GM21528 (cell line): ENCODE measurements at regions not wholly inside any gene's neighbourhood (a gene's known extent, or its start where the extent isn't known, plus 50 kb on each side); places are given as distances from the start of the nearest gene placed in this dataset.

Source experiments
- ATAC-seq: cut with Tn5 transposase; IDR thresholded peaks from one replicate; pipeline ENCODE4 v1.9.1; 2021; ENCODE audit warnings: mild to moderate bottlenecking, moderate library complexity; ENCODE audit not compliant: unreplicated experiment, low FRiP score

DNA sequence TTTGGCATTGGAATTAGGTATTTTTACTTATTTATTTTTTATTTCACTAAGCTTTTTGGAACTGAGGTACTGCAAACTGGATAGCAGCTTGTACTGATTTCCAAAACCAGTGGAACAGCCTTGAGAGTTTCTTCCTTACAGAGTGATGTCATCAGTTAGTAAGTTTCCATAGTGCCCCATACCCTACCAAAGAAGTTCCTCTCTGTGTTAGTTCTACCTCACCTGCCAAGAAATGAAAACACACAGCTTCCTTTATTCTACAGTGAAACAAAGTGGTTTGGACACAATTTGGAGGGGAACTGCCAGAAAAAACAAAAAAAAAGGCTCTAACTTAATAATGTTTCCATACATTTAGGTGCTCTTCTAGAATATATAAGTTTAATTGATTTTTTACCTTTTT lies 430.9 kb upstream of the ADGRL2 start:
- ATAC-seq, result no peak

DNA sequence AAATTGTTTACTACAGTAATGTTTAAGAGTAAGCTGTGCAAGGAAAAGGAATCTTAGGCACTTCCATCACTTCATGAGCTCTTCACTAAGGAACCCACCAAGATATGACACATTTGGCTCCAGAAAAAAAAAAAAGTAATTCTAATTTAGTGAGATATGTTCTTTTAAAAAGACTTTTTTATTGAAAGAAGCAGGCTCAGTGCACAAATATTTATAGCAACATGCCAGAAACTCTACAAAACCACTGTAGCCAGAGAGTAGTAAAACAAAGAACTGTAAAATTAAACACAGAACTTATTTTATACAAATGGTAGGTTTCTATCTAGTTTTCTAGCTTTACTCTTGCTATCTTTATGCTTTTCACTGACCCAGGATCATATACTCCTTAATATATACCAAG lies 434.6 kb upstream of the ADGRL2 start:
- no peak for ATAC-seq

- ATAC-seq, result no peak
Measured at GRCh38 chr1:81364088-81364487, 436.6 kb upstream of the ADGRL2 start.

GRCh38 chr1:81358151-81358550 lies 442.6 kb upstream of the ADGRL2 start:
- ATAC-seq, result no peak

DNA sequence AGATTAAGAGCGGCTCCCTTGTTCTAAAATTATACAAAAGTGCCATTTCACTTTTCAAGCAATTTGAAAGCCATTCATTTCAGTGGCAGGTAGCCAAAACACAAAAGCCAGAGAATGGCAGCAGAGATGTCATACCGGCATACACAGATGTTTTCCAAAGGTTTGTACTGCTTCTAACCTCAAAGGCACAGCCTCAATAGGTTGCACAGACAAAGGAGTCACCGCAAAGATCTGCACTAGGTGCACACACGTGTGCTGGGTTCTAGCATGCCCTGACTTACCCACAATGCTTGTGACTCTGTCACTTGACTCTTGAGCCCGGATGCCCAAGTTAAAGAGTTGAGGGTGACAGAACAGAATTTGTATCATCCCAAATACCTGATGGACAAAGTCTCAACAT lies 448.9 kb upstream of the ADGRL2 start:
- no peak for ATAC-seq

DNA sequence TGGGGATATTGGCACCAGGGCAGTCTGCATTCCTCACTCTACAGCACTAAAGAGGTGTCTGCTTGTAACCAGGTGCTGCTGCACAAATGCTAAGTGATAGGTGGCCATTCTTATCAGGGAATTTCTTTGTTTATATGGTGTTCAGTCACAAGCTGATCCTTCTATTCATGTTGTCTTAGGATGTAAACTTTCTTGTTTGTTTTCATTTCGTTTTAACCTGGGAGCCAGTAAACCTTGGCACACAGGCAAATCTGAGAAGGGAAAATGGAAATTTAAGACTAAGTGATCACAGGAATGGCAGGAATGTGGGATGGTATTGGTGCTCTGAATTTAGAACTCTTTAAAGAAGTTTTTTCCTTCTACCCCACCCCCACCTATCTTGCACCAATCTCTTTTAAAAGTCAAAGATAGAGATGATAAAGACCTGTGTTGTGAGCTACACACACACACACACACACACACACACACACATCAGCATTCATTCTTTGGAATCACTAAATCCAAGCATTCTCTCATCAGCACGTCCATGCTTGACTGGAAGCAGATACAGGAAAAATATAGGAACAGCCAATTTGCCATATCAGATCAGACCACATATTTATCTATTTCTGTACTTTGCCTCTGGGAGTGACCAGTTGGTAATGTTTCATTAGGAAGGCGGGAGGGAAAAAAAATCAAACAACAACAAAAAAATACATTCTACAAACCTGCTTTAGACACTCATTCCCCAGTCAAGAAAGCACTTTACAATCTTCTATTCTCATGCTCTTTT lies 451.4 kb upstream of the ADGRL2 start:
- no peak for ATAC-seq

GRCh38 chr1:81345110-81345509 lies 455.6 kb upstream of the ADGRL2 start:
- no peak for ATAC-seq

DNA sequence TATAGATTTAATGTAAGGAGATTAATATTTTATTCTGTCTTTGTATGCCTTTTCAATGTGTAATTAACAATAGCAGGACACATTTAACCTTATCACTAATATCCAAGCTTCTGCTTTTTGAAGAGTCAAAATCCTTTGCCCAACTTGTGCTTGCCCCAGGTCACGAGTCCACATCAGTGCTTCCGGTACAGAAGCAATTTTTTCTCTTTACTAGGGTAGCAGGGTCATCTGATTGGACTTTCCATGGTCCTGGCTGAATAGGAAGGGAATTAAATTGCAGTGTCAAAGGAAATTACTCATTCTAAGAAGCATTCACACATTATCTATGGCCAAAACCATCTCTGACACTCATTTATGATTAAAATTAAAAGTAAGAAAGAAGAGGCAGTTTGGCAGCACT lies 460.5 kb upstream of the ADGRL2 start:
- no peak for ATAC-seq

DNA sequence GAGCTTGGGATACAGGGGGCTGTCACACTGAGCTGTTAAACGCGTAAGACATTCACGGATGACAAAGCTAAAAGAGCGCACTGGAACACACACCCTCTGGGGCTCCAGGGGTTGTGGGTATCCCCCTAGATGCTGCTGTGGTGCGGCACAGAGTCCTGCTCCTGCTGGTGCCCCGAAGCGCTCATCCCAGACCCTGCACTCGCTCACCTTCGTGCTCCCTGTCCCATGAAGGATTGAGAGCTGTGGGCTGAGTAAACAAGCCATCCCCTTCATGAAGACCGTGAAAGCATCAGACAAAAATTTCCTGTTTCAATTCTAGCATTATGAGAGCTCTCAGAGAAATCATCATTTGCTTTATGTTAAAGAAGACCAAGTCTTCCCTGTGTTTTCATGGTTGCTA lies 463.5 kb upstream of the ADGRL2 start:
- no peak for ATAC-seq

- no peak for ATAC-seq
Measured at GRCh38 chr1:81335876-81336275, 464.9 kb upstream of the ADGRL2 start.

GRCh38 chr1:81330521-81330920 lies 470.2 kb upstream of the ADGRL2 start:
- ATAC-seq, result no peak

GRCh38 chr1:81330111-81330510 lies 470.6 kb upstream of the ADGRL2 start:
- ATAC-seq, result no peak

GRCh38 chr1:81329041-81329440 lies 471.7 kb upstream of the ADGRL2 start:
- ATAC-seq, result no peak

DNA sequence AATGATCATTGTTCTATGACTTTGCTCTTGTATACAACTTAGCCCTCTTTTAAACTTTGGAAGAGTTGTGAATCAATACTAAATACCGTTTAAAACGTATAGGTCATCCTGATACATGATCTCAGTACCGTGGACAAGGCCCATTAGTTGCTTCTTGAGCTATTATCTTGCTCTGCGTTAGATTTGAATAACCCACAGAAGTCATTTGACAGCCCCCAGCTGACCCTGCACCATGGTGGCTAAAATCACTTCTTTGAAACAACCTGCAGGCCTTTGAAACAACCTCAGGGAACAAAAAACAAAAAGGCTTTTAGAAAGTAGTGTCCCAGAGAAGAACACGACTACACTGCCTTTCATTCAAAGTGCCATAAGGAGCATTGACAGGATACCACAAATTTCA lies 473.0 kb upstream of the ADGRL2 start:
- ATAC-seq, result no peak

DNA sequence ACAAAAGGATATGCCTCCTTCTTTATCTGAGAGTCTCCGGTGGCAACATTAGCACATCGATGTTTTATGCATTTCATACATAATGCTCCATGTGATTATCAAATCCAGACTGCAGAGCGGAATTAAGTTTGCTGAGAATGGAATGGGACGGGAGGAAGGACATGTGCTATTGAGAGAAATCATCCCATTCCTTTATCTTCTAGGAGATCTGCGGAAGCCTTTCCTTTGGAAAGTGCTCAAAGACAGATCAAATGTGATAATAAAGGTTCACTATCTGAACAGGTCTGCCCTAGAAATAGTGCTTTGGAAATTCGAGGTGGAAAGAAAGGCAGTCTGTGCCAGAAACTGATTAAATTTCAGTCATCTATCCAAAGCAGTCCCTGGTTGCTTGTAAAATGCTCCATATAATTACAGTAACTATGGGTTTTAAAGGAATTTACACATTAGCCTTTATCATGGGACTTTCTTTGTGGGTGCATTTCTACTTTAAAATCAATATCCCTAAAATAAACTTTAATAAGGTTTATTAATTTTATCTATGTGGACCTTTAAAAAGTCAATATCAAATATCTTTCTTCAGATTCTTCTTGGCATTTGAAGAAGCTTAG lies 473.5 kb upstream of the ADGRL2 start:
- ATAC-seq, result no peak

DNA sequence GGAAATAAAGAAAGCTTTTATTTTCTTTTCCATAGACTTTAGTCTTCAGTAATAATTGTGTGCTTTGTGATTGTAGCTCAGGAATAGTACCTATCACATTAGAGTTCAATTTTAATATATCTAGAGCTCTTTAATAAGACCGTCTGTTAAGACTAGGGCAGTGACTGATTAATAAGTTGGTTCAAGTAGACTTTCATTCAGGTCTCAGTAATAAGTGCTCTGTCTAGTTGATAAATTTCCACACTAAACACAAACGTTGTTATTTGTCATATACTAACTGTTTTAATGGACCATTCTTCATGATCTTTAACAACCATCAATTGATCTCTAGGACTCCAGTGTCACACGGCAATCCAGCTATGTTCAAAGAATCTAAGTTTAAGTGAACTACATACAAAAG lies 474.5 kb upstream of the ADGRL2 start:
- ATAC-seq, result no peak

- no peak for ATAC-seq
Measured at GRCh38 chr1:81325397-81325796, 475.3 kb upstream of the ADGRL2 start.

- no peak for ATAC-seq
Measured at GRCh38 chr1:81323862-81324261, 476.9 kb upstream of the ADGRL2 start.

DNA sequence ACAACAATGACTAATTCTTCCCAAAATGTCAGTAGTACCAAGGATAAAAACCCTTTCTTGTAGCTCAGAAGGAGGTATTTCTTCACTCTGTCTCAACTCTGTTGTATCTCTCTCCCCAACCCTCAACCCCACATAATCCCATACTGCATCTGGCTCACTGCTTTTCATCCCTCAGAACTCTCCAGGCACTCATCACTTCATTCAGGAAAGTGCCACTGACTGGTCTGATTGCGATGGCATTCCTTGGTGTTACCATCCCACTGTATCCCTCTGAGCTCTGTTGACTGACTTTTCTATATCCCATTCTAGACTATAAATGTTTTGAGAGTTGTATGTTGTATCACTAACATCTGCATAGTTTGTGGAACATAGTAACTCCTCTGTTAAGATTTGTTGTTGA lies 483.5 kb upstream of the ADGRL2 start:
- no peak for ATAC-seq

GRCh38 chr1:81314513-81315233 lies 486.1 kb upstream of the ADGRL2 start:
- no peak for ATAC-seq

GRCh38 chr1:81313289-81313688 lies 487.4 kb upstream of the ADGRL2 start:
- no peak for ATAC-seq

- ATAC-seq, result no peak
Measured at GRCh38 chr1:81312272-81312754, 488.4 kb upstream of the ADGRL2 start.
